CD8-positive, alpha-beta memory T cell (primary cell): ENCODE measurements at regions not wholly inside any gene's neighbourhood (a gene's known extent, or its start where the extent isn't known, plus 50 kb on each side); places are given as distances from the start of the nearest gene placed in this dataset.
"Not testable (repeated sequence)": the region's sequence is repeated elsewhere in the genome, so short reads cannot be mapped to it uniquely, and the experiment has no call there.

Experiments used
- CTCF ChIA-PET: fragments of 350-600 bp; sonication (Branson Sonifier 250); formaldehyde crosslinking; loops from one replicate; lab custom pipeline; 2021; ENCODE audit warnings: antibody characterized with exemption; lab: Charles Lee
- POLR2A ChIA-PET: fragments of 350-600 bp; sonication (Branson Sonifier 250); formaldehyde crosslinking; loops from one replicate; lab custom pipeline; 2021; ENCODE audit warnings: antibody characterized with exemption; lab: Charles Lee
- DNase-seq, 5 donors: peaks; one replicate each; pipeline versions ENCODE4 v3.0.0 to v3.0.0-alpha.2; 2020 to 2022; ENCODE audit warnings: mixed read lengths in 1 of 5
- H3K27ac ChIP-seq: one replicate; pipeline ENCODE4 v1.7.0; 2013; ENCODE audit warnings: low read depth, mild to moderate bottlenecking, low read length, moderate library complexity
- H3K27me3 ChIP-seq: 2 replicates; pipeline ENCODE4 v1.7.0; 2013; ENCODE audit warnings: low read length, mild to moderate bottlenecking; ENCODE audit not compliant: insufficient read depth, poor library complexity, severe bottlenecking
- H3K36me3 ChIP-seq: 2 replicates; pipeline ENCODE4 v1.7.0; 2013; ENCODE audit warnings: mild to moderate bottlenecking, low read length, moderate library complexity; ENCODE audit not compliant: insufficient read depth
- H3K4me1 ChIP-seq: 2 replicates; pipeline ENCODE4 v1.7.0; 2013; ENCODE audit warnings: mild to moderate bottlenecking, low read length, moderate library complexity; ENCODE audit not compliant: insufficient read depth
- H3K4me3 ChIP-seq: 2 replicates; pipeline ENCODE4 v1.7.0; 2013; ENCODE audit warnings: mild to moderate bottlenecking, low read length
- H3K9me3 ChIP-seq: 2 replicates; pipeline ENCODE4 v1.7.0; 2013; ENCODE audit warnings: mild to moderate bottlenecking, low read length
- H3K27ac Mint-ChIP-seq, 8 donors: one replicate each; pipeline ENCODE4 v1.8.0; 2020 to 2021; ENCODE audit warnings: mixed read lengths in 8 of 8, mild to moderate bottlenecking in 6 of 8, inconsistent platforms in 3 of 8, moderate library complexity in 3 of 8
- H3K27me3 Mint-ChIP-seq, 2 donors: one replicate each; pipeline ENCODE4 v1.8.0; 2020 to 2021; ENCODE audit warnings: mixed read lengths in 2 of 2, mild to moderate bottlenecking in 1 of 2, moderate library complexity in 1 of 2
- H3K36me3 Mint-ChIP-seq, 3 donors: one replicate each; pipeline ENCODE4 v1.8.0; 2020 to 2021; ENCODE audit warnings: mixed read lengths in 3 of 3, inconsistent platforms in 1 of 3, mild to moderate bottlenecking in 1 of 3
- H3K4me1 Mint-ChIP-seq, 3 donors: one replicate each; pipeline ENCODE4 v1.8.0; 2020 to 2021; ENCODE audit warnings: mixed read lengths in 3 of 3, inconsistent platforms in 1 of 3, mild to moderate bottlenecking in 1 of 3
- H3K4me3 Mint-ChIP-seq, 7 donors: one replicate each; pipeline ENCODE4 v1.8.0; 2020 to 2021; ENCODE audit warnings: mixed read lengths in 7 of 7, mild to moderate bottlenecking in 6 of 7, moderate library complexity in 4 of 7, inconsistent platforms in 2 of 7
- H3K9me3 Mint-ChIP-seq, 5 donors: one replicate each; pipeline ENCODE4 v1.8.0; 2020 to 2022; ENCODE audit warnings: mixed read lengths in 5 of 5, mild to moderate bottlenecking in 3 of 5, moderate library complexity in 2 of 5, inconsistent platforms in 1 of 5

DNA sequence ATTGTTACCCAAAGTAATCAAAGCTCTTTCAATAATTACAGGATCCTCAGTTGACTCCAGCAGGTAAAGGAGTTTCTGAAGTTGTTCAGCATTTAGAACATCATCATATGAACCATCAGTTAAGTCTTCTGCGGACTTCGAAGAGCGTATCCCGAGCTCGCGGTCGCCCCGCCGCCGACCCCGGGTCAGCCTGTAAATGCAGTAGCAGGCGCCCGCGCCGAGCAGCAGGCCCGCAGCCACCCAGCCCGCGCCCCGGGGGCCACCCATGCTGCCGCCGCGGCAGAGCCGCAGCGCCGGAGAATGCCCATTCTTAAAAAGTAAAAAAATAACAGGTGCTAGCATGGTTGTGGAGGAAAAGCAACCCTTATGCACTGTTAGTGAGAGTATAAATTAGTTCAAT, 444.5 kb downstream of the NSUN3 start:
- H3K9me3 Mint-ChIP-seq, H3K4me3 ChIP-seq, H3K36me3 ChIP-seq, H3K27ac Mint-ChIP-seq, H3K4me1 ChIP-seq, H3K9me3 ChIP-seq, H3K36me3 Mint-ChIP-seq, H3K27ac ChIP-seq, CTCF ChIA-PET, H3K4me1 Mint-ChIP-seq, POLR2A ChIA-PET, H3K4me3 Mint-ChIP-seq, H3K27me3 ChIP-seq, DNase-seq, H3K27me3 Mint-ChIP-seq: not testable (repeated sequence)

GRCh38 chr3:94512876-94513275, 450.0 kb downstream of the NSUN3 start:
- ChIA-PET CTCF (interaction anchor here (1.3 kb wide), 1 partner anchor 10 kb away, joined by 3 read pairs; no protein-coding TSS in a partner anchor), POLR2A (no interaction called here)
- H3K9me3 ChIP-seq, result no peaks in the 10 kb centered on the region
- no peaks in the 10 kb centered on the region for H3K4me1 ChIP-seq
- no peak overlapping the region for H3K4me3 ChIP-seq
- H3K36me3 ChIP-seq, result no peaks in the 10 kb centered on the region
- Mint-ChIP-seq H3K4me1 (no peaks in the 10 kb centered on the region), H3K9me3 (no peaks in the 10 kb centered on the region), H3K27me3 (no peaks in the 10 kb centered on the region), H3K4me3 (no peak overlapping the region), H3K36me3 (no peaks in the 10 kb centered on the region), H3K27ac (no peak overlapping the region)
- H3K27ac ChIP-seq, result no peak overlapping the region
- DNase-seq, result no peak
- no peaks in the 10 kb centered on the region for H3K27me3 ChIP-seq

- Mint-ChIP-seq H3K4me3 (no peak overlapping the region), H3K27me3 (no peaks in the 10 kb centered on the region), H3K9me3 (no peaks in the 10 kb centered on the region), H3K36me3 (no peaks in the 10 kb centered on the region), H3K4me1 (no peaks in the 10 kb centered on the region), H3K27ac (no peak overlapping the region)
- Histone ChIP-seq H3K27me3 (no peaks in the 10 kb centered on the region), H3K4me1 (no peaks in the 10 kb centered on the region), H3K9me3 (no peaks in the 10 kb centered on the region), H3K36me3 (no peaks in the 10 kb centered on the region), H3K27ac (no peak overlapping the region), H3K4me3 (no peak overlapping the region)
- ChIA-PET CTCF (interaction anchor here (1.3 kb wide), 1 partner anchor 9 kb away, joined by 3 read pairs; no protein-coding TSS in a partner anchor), POLR2A (no interaction called here)
- no peak for DNase-seq
These were observed 450.7 kb downstream of the NSUN3 start for GRCh38 chr3:94513600-94513999.

GRCh38 chr3:94515983-94516382, 453.1 kb downstream of the NSUN3 start:
- H3K4me1 ChIP-seq, result no peaks in the 10 kb centered on the region
- Mint-ChIP-seq H3K36me3 (no peaks in the 10 kb centered on the region), H3K4me1 (no peaks in the 10 kb centered on the region), H3K9me3 (peaks cover 0 to 8% (median 1%) of the 10 kb centered on the region in 5 donors), H3K4me3 (no peak overlapping the region), H3K27me3 (no peaks in the 10 kb centered on the region), H3K27ac (no peak overlapping the region)
- no peaks in the 10 kb centered on the region for H3K9me3 ChIP-seq
- POLR2A ChIA-PET, result no interaction called here
- H3K4me3 ChIP-seq, result no peak overlapping the region
- no peaks in the 10 kb centered on the region for H3K36me3 ChIP-seq
- CTCF ChIA-PET, result no interaction called here
- no peak overlapping the region for H3K27ac ChIP-seq
- DNase-seq, result no peak
- no peaks in the 10 kb centered on the region for H3K27me3 ChIP-seq

DNA sequence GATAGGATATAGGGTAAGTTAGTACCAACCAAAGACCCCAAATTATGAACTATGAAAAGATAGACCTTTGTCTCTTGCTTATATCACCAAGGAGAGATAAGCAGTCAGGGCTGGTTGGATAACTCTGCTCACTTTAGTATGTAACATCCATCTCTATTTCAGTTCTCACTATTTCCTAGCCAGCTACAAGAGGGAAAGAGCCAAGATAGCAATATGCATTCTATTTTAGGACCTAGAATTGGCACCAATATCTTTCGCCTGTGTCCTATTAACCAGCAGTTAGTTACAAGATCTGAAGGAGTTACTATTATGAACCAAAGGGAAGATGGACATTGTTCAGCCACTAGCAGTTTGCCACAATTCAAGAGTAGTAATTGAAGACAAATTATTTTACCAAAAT, 457.5 kb downstream of the NSUN3 start:
- POLR2A ChIA-PET, result no interaction called here
- H3K4me1 ChIP-seq, result no peaks in the 10 kb centered on the region
- DNase-seq, result no peak
- H3K9me3 ChIP-seq, result no peaks in the 10 kb centered on the region
- Mint-ChIP-seq H3K4me3 (no peak overlapping the region), H3K9me3 (peaks cover 0 to 8% (median 4%) of the 10 kb centered on the region in 5 donors), H3K27me3 (no peaks in the 10 kb centered on the region), H3K27ac (no peak overlapping the region), H3K36me3 (no peaks in the 10 kb centered on the region), H3K4me1 (no peaks in the 10 kb centered on the region)
- H3K27ac ChIP-seq, result no peak overlapping the region
- no peak overlapping the region for H3K4me3 ChIP-seq
- no peaks in the 10 kb centered on the region for H3K36me3 ChIP-seq
- CTCF ChIA-PET, result no interaction called here
- H3K27me3 ChIP-seq, result no peaks in the 10 kb centered on the region

DNA sequence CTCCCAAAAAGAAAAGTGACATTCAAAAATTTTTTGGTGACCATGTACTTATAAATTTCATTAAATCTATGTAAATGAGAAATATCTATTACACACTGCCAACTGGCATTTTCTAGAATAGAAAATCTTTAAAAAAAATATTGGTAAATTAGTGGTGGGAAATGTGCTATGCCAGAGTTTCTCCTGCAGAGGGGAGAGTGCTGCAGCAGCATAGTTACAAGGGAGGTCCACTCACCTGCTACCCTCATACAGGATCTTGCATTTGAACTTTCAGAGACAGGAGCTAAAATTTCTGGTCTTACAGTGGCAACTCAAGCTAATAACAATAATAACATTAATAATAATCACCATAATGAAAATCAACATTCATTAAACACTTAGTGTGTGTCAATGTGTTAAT, 459.6 kb downstream of the NSUN3 start:
- H3K4me3 Mint-ChIP-seq, result no peak overlapping the region
- H3K27ac Mint-ChIP-seq, result no peak overlapping the region
- POLR2A ChIA-PET, result no interaction called here
- CTCF ChIA-PET, result interaction anchor here (0.8 kb wide), 1 partner anchor 9 kb away, joined by 3 read pairs; no protein-coding TSS in a partner anchor
- H3K4me3 ChIP-seq, result no peak overlapping the region
- no peaks in the 10 kb centered on the region for H3K27me3 ChIP-seq
- H3K9me3 ChIP-seq, result no peaks in the 10 kb centered on the region
- H3K27ac ChIP-seq, result no peak overlapping the region
- H3K27me3 Mint-ChIP-seq, result no peaks in the 10 kb centered on the region
- H3K9me3 Mint-ChIP-seq, result peaks cover 0 to 8% (median 7%) of the 10 kb centered on the region in 5 donors
- peaks cover 0 to 1% (median 0%) of the 10 kb centered on the region in 3 donors for H3K36me3 Mint-ChIP-seq
- no peak for DNase-seq
- H3K4me1 ChIP-seq, result no peaks in the 10 kb centered on the region
- no peaks in the 10 kb centered on the region for H3K4me1 Mint-ChIP-seq
- H3K36me3 ChIP-seq, result no peaks in the 10 kb centered on the region

DNA sequence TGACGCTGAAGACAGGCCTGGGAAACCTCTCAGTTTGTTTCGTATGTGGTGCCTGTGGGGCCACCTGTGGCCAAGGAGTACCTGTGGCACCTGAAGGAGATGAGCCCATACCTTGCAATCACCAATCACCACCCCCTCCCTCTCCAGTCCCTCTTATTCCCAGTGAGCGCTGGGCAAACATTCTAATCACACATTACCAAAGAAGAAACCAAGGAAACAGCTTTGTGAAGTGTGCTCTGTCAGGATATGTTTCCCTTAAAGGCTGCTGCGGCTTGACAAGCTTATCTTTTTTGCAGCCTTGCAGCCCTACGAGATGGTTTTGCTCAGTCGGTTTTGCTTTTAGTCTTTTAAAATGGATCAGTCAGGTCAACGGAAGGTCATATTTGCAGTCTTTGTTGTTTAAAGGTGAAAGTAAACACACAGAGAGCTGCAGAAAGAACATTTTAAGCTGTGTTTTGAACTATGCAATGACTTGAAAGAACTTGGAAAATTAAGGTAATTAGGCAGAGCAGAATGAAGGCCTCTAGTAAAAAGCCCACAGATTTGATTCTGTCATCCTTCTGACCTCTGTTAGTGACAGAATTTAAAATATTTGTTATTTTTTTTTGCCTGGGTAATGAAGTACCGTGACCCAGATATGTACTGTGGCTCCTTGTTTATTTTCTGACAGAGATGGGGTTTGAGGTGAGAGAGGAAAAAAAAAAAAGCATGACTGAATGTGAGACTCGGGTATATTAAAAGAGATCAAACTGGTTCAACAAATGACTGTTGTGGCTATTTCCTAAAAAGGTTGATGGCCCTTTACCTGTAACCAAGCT, 461.4 kb downstream of the NSUN3 start:
- Mint-ChIP-seq H3K4me3 (no peak overlapping the region), H3K27me3 (no peaks in the 10 kb centered on the region), H3K9me3 (peaks cover 0 to 7% (median 4%) of the 10 kb centered on the region in 5 donors), H3K27ac (no peak overlapping the region), H3K36me3 (peaks cover 0 to 1% (median 0%) of the 10 kb centered on the region in 3 donors), H3K4me1 (no peaks in the 10 kb centered on the region)
- H3K27ac ChIP-seq, result no peak overlapping the region
- H3K36me3 ChIP-seq, result no peaks in the 10 kb centered on the region
- POLR2A ChIA-PET, result no interaction called here
- DNase-seq, result no peak
- no peak overlapping the region for H3K4me3 ChIP-seq
- H3K27me3 ChIP-seq, result no peaks in the 10 kb centered on the region
- no peaks in the 10 kb centered on the region for H3K4me1 ChIP-seq
- H3K9me3 ChIP-seq, result no peaks in the 10 kb centered on the region
- CTCF ChIA-PET, result no interaction called here

DNA sequence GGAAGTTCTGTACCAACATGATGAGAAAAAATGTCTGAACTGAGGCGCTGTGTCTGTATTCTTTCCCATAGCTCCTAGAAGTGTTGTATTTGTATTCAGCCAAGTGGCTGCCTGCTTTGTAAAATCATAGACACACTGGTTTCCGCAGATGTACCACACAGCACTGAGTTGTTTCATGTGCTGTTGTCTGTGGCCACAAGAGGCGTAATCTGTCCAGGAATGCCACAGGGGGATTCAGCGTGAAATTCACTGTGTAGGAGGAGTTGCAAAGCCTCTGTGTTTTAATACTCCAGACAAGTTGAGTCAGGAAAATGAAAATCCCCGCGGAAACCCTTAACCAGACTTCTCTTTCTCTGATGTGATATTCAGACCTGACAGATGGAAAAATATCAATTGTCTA, 462.2 kb downstream of the NSUN3 start:
- H3K4me1 ChIP-seq, result no peaks in the 10 kb centered on the region
- DNase-seq, result no peak
- Mint-ChIP-seq H3K9me3 (peaks cover 0 to 7% (median 4%) of the 10 kb centered on the region in 5 donors), H3K27me3 (no peaks in the 10 kb centered on the region), H3K36me3 (peaks cover 0 to 1% (median 0%) of the 10 kb centered on the region in 3 donors), H3K4me3 (no peak overlapping the region), H3K4me1 (no peaks in the 10 kb centered on the region), H3K27ac (no peak overlapping the region)
- H3K36me3 ChIP-seq, result no peaks in the 10 kb centered on the region
- H3K27me3 ChIP-seq, result no peaks in the 10 kb centered on the region
- POLR2A ChIA-PET, result no interaction called here
- CTCF ChIA-PET, result no interaction called here
- no peaks in the 10 kb centered on the region for H3K9me3 ChIP-seq
- no peak overlapping the region for H3K4me3 ChIP-seq
- no peak overlapping the region for H3K27ac ChIP-seq
